Mesenchymal stem cell (in vitro differentiated cells and primary cell): ENCODE measurements at regions not wholly inside any gene's neighbourhood (a gene's known extent, or its start where the extent isn't known, plus 50 kb on each side); places are given as distances from the start of the nearest gene placed in this dataset.

ENCODE experiments used
- DNase-seq: peaks from one replicate; pipeline ENCODE4 v3.0.0-alpha.2; 2013
- H2AFZ ChIP-seq: one replicate; pipeline ENCODE4 v1.6.1; 2013; ENCODE audit warnings: low read depth, mild to moderate bottlenecking, control low read depth, inconsistent platforms, low read length, moderate library complexity
- H2AK5ac ChIP-seq: 2 replicates; pipeline ENCODE4 v1.6.1; 2013; ENCODE audit warnings: low read length, moderate library complexity, mild to moderate bottlenecking, inconsistent platforms; ENCODE audit not compliant: severe bottlenecking
- H2BK120ac ChIP-seq: one replicate; pipeline ENCODE4 v1.6.1; 2013; ENCODE audit warnings: low read depth, mild to moderate bottlenecking, inconsistent platforms, low read length, moderate library complexity
- H2BK12ac ChIP-seq, 2 experiments: one replicate each; pipeline ENCODE4 v1.6.1; 2013; ENCODE audit warnings: inconsistent platforms in 2 of 2, low read length in 2 of 2, mild to moderate bottlenecking in 2 of 2, moderate library complexity in 2 of 2, control low read depth in 1 of 2
- H2BK15ac ChIP-seq: one replicate; pipeline ENCODE4 v1.6.1; 2013; ENCODE audit warnings: mild to moderate bottlenecking, low read depth, inconsistent platforms; ENCODE audit not compliant: poor library complexity, severe bottlenecking
- H2BK5ac ChIP-seq: 2 replicates; pipeline ENCODE4 v1.6.1; 2013; ENCODE audit warnings: low read depth, mild to moderate bottlenecking, low read length, control low read depth, inconsistent platforms; ENCODE audit not compliant: poor library complexity, severe bottlenecking
- H3K14ac ChIP-seq, 2 experiments: one replicate each; pipeline ENCODE4 v1.6.1; 2013; ENCODE audit warnings: inconsistent platforms in 2 of 2, low read length in 2 of 2, control low read depth in 1 of 2, mild to moderate bottlenecking in 1 of 2, moderate library complexity in 1 of 2
- H3K18ac ChIP-seq, 2 experiments: one replicate each; pipeline ENCODE4 v1.6.1; 2013; ENCODE audit warnings: inconsistent platforms in 2 of 2, low read length in 2 of 2, control low read depth in 1 of 2, low read depth in 1 of 2, mild to moderate bottlenecking in 1 of 2
- H3K23ac ChIP-seq, 2 experiments: one replicate each; pipeline ENCODE4 v1.6.1; 2013; ENCODE audit warnings: inconsistent platforms in 2 of 2, low read length in 2 of 2, mild to moderate bottlenecking in 2 of 2, moderate library complexity in 2 of 2, control low read depth in 1 of 2
- H3K27ac ChIP-seq: 2 replicates; pipeline ENCODE4 v1.5.1; 2013; ENCODE audit warnings: mild to moderate bottlenecking, moderate library complexity, low read length, control low read depth, inconsistent platforms; ENCODE audit not compliant: poor library complexity, severe bottlenecking
- H3K27me3 ChIP-seq, 2 experiments: 2 replicates each; pipeline versions ENCODE4 v1.6.1 to v1.7.0; 2013; ENCODE audit warnings: low read length in 2 of 2, mild to moderate bottlenecking in 2 of 2, moderate library complexity in 2 of 2, control low read depth in 1 of 2, inconsistent platforms in 1 of 2; ENCODE audit not compliant: control insufficient read depth in 1 of 2, insufficient read depth in 1 of 2
- H3K36me3 ChIP-seq, 2 experiments: 2 replicates each; pipeline versions ENCODE4 v1.6.1 to v1.7.0; 2013; ENCODE audit warnings: low read length in 2 of 2, control low read depth in 1 of 2, inconsistent platforms in 1 of 2, low read depth in 1 of 2, mild to moderate bottlenecking in 1 of 2; ENCODE audit not compliant: insufficient read depth in 2 of 2, control insufficient read depth in 1 of 2
- H3K4ac ChIP-seq, 2 experiments: one replicate each; pipeline ENCODE4 v1.6.1; 2013; ENCODE audit warnings: inconsistent platforms in 2 of 2, low read length in 2 of 2, mild to moderate bottlenecking in 2 of 2, moderate library complexity in 2 of 2, control low read depth in 1 of 2, low read depth in 1 of 2
- H3K4me1 ChIP-seq: 2 replicates; pipeline ENCODE4 v1.6.1; 2013; ENCODE audit warnings: low read depth, low read length, control low read depth; ENCODE audit not compliant: control insufficient read depth, insufficient read depth
- H3K4me2 ChIP-seq: 2 replicates; pipeline ENCODE4 v1.6.1; 2013; ENCODE audit warnings: low read length, mild to moderate bottlenecking, inconsistent platforms; ENCODE audit not compliant: poor library complexity, severe bottlenecking
- H3K4me3 ChIP-seq, 2 experiments: 2 replicates each; pipeline versions ENCODE4 v1.5.1 to v1.7.0; 2013; ENCODE audit warnings: low read length in 2 of 2, mild to moderate bottlenecking in 2 of 2, control low read depth in 1 of 2, low read depth in 1 of 2; ENCODE audit not compliant: insufficient read depth in 1 of 2
- H3K79me1 ChIP-seq: replicated peaks from 2 replicates; pipeline ENCODE4 v1.6.1; 2013; ENCODE audit warnings: mild to moderate bottlenecking, control low read depth, low read length, inconsistent platforms; ENCODE audit not compliant: poor library complexity, severe bottlenecking
- H3K9ac ChIP-seq: 2 replicates; pipeline ENCODE4 v1.7.0; 2013; ENCODE audit warnings: mild to moderate bottlenecking, low read length, moderate library complexity
- H3K9me3 ChIP-seq: 2 replicates; pipeline ENCODE4 v1.7.0; 2013; ENCODE audit warnings: mild to moderate bottlenecking, low read length; ENCODE audit not compliant: control insufficient read depth
- H4K8ac ChIP-seq: one replicate; pipeline ENCODE4 v1.6.1; 2013; ENCODE audit warnings: inconsistent platforms, mild to moderate bottlenecking, low read length, moderate library complexity
- H4K91ac ChIP-seq: one replicate; pipeline ENCODE4 v1.6.1; 2013; ENCODE audit warnings: mild to moderate bottlenecking, low read length, inconsistent platforms
- WGBS: methylation state at CpG from one replicate; pipeline ENCODE4 v1.1.7; 2013; ENCODE audit warnings: mixed read lengths; 5-methylcytosine and 5-hydroxymethylcytosine counted together

GRCh38 chr4:158016511-158016910, 156.3 kb downstream of the GASK1B start:
- Histone ChIP-seq H3K27me3 (no peaks in the 10 kb centered on the region), H2BK120ac (no peak overlapping the region), H3K14ac (no peak overlapping the region), H2BK12ac (no peak overlapping the region), H3K4me1 (peaks cover under 1% of the 10 kb centered on the region), H2AK5ac (no peak overlapping the region), H3K4me3 (no peak overlapping the region), H2BK15ac (no peak overlapping the region), H3K18ac (no peak overlapping the region), H2AFZ (no peak overlapping the region), H3K4ac (no peak overlapping the region), H4K8ac (no peak overlapping the region), H3K79me1 (no peaks in the 10 kb centered on the region), H3K9me3 (no peaks in the 10 kb centered on the region), H3K36me3 (no peaks in the 10 kb centered on the region), H4K91ac (no peak overlapping the region), H3K27ac (peak overlapping the region; percentile 26), H3K23ac (no peak overlapping the region), H3K4me2 (no peak overlapping the region), H3K9ac (peak overlapping the region; percentile 46), H2BK5ac (no peak overlapping the region)
- no CpG with 5 or more reads among the region's 1 CpG for WGBS
- DNase-seq = no peak

- Histone ChIP-seq H2BK15ac (no peak overlapping the region), H2AFZ (no peak overlapping the region), H3K14ac (no peak overlapping the region), H3K36me3 (no peaks in the 10 kb centered on the region), H4K91ac (peak overlapping the region; percentile 50), H3K9ac (peak overlapping the region; percentile 43), H3K4me2 (no peak overlapping the region), H3K18ac (peak overlapping the region; percentile 43 to 70), H3K4me1 (peaks cover 6% of the 10 kb centered on the region), H2BK120ac (no peak overlapping the region), H2AK5ac (peak overlapping the region; percentile 80), H3K27ac (no peak overlapping the region), H2BK5ac (no peak overlapping the region), H4K8ac (peak overlapping the region; percentile 54), H3K4me3 (peak overlapping the region in 1 of 2 experiments; percentile 1), H3K79me1 (no peaks in the 10 kb centered on the region), H2BK12ac (no peak overlapping the region), H3K9me3 (no peaks in the 10 kb centered on the region), H3K27me3 (no peaks in the 10 kb centered on the region), H3K23ac (no peak overlapping the region), H3K4ac (no peak overlapping the region)
- WGBS = 93% methylated on average over 2 of the region's 3 CpGs
- DNase-seq = peak; percentile 36
Observed at GRCh38 chr4:158015241-158015640, 157.6 kb downstream of the GASK1B start.

GRCh38 chr4:158013858-158014257, 159.0 kb downstream of the GASK1B start:
- Histone ChIP-seq H3K27me3 (no peaks in the 10 kb centered on the region), H3K4me3 (no peak overlapping the region), H3K23ac (no peak overlapping the region), H3K9me3 (no peaks in the 10 kb centered on the region), H4K8ac (no peak overlapping the region), H2BK120ac (no peak overlapping the region), H3K14ac (no peak overlapping the region), H3K79me1 (no peaks in the 10 kb centered on the region), H3K4ac (no peak overlapping the region), H2BK5ac (no peak overlapping the region), H4K91ac (no peak overlapping the region), H3K9ac (no peak overlapping the region), H2BK15ac (no peak overlapping the region), H3K27ac (no peak overlapping the region), H2AK5ac (no peak overlapping the region), H3K4me2 (no peak overlapping the region), H2BK12ac (no peak overlapping the region), H3K4me1 (peaks cover 8% of the 10 kb centered on the region), H2AFZ (no peak overlapping the region), H3K18ac (no peak overlapping the region), H3K36me3 (no peaks in the 10 kb centered on the region)
- DNase-seq = no peak

- no peak overlapping the region for H2BK12ac ChIP-seq
- H4K8ac ChIP-seq = no peak overlapping the region
- peaks cover 9% of the 10 kb centered on the region for H3K4me1 ChIP-seq
- no peak for DNase-seq
- H2BK15ac ChIP-seq = no peak overlapping the region
- no peak overlapping the region for H2AFZ ChIP-seq
- no peaks in the 10 kb centered on the region for H3K27me3 ChIP-seq
- no peaks in the 10 kb centered on the region for H3K79me1 ChIP-seq
- no peak overlapping the region for H3K23ac ChIP-seq
- no peak overlapping the region for H2AK5ac ChIP-seq
- peak overlapping the region; percentile 99 for H3K27ac ChIP-seq
- WGBS = 9% methylated on average over 5 of the region's 5 CpGs
- H3K36me3 ChIP-seq = no peaks in the 10 kb centered on the region
- H3K4me2 ChIP-seq = no peak overlapping the region
- H3K14ac ChIP-seq = no peak overlapping the region
- H2BK5ac ChIP-seq = peak overlapping the region; percentile 21
- H3K9me3 ChIP-seq = no peaks in the 10 kb centered on the region
- no peak overlapping the region for H3K4ac ChIP-seq
- no peak overlapping the region for H3K18ac ChIP-seq
- H2BK120ac ChIP-seq = no peak overlapping the region
- H4K91ac ChIP-seq = no peak overlapping the region
- no peak overlapping the region for H3K9ac ChIP-seq
- no peak overlapping the region for H3K4me3 ChIP-seq
Observed at GRCh38 chr4:158010361-158010760, 162.5 kb downstream of the GASK1B start.
